HG03442 (cell line): ENCODE measurements at regions not wholly inside any gene's neighbourhood (a gene's known extent, or its start where the extent isn't known, plus 50 kb on each side); places are given as distances from the start of the nearest gene placed in this dataset.
A peak's percentile ranks its signal among the peaks of the same experiment; 100 is the strongest.

Experiments
- ATAC-seq: cut with Tn5 transposase; IDR thresholded peaks from one replicate; pipeline ENCODE4 v1.9.1; 2021; ENCODE audit warnings: mild to moderate bottlenecking, moderate library complexity; ENCODE audit not compliant: unreplicated experiment

DNA sequence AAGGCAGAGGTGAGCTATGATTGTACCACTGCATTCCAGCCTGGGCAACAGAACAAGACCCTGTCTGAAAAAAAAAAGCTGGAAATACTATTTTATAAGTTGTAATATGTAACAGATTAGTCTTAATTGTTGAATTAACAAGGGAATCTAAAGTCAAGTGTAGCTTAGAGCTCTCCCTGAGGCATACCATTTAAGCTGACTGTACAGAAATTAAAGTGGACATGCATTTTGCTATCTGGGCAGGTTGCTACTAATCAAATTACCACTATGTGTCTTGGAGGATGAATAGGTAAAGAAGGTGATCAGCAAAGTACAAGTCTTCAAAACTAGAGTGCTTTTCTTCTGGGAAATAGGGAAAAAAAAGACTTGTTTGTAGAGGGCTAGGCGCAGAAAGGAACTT is 205.3 kb upstream of the JADE1 start:
- ATAC-seq, result no peak

DNA sequence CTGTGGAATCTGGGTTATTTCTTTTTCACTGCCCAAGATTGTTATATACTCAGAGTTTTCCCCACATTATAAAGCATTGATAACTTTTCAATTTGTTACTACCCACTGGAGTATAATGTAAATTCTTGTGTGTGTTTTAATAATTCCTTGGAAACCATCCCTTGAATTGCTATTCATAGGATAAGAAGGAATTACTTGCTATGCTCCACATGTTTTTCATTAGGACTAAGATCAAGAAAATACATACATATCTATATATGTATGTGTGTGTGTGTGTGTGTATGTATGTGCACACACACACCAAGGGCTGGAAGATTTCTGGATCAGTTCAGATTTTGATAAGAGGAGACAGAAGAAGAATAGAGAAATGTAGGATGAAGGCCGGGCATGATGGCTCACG is 206.4 kb upstream of the JADE1 start:
- ATAC-seq, result no peak

DNA sequence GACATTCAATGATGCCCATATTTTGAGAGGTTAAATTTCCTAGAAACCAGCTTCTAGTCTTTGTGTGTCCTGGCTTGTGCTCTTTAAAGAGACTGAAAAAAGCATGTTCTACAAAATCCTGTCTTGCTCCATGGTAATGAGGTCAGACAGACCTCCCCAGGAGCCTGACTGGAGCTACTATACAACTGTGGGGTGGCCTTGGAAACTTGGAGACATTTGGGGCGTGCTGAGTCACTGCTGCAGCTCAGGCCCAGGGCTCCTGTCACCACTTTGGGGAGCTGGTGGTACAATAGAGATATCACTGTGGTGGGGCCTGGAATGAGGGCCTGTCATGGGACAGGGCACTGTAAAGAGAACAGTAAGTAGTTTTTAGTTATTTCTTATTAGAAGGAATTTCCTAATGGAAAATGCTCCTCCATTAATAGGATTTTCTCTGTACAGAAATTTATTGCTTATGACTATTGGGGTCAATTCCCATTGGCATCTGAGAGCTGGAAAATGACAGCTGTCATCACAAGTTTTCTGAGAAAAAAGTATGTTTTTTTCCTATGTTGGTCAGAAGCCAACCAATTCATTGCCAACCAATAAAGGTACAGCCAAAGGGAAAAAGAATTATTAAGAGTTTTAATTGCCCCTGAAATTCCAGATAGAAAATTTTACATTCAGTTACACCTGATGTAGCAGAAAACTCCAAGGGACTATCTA is 207.4 kb upstream of the JADE1 start:
- ATAC-seq, result no peak

DNA sequence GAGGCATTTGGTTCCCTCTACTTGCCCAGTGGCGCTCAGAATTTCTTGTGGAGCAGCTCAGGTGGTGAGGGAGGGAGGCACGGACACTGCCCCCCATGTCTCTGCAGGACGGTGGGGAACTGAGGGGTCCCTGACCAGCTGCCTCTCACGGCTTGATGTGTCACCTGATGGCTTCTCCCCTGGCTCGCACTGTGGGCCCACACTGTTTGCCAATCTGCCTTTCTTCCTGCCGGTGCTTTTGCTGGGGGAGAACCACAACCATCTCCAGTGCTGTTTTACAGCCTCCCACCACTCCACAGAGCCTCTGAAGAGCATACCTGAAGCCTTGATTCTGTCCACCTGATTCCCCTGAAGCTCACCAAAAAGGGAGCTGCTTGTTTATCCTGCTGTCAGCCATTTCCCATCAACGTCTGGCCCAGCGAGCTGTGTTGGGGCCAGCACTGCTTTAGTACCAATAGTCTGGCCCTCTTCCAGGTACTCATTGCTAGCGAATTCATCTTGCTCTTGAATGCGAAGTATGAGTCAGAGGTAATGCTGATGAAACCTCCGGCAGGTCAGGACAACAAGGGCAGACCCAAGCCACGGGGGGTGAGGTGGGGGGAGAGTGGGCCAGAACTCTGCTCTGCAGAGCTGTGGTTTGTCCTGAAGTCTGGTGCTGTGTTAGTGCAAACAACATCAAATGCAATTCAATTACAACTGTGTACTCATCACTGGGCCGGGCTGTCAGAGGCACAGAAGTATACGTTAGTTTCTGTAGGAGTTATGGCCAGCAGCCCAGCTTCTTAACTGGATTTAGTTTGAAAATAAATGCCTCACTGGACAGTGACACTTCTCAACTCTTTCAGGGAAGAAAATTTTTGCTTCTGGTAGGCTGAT is 208.3 kb upstream of the JADE1 start:
- no peak for ATAC-seq

DNA sequence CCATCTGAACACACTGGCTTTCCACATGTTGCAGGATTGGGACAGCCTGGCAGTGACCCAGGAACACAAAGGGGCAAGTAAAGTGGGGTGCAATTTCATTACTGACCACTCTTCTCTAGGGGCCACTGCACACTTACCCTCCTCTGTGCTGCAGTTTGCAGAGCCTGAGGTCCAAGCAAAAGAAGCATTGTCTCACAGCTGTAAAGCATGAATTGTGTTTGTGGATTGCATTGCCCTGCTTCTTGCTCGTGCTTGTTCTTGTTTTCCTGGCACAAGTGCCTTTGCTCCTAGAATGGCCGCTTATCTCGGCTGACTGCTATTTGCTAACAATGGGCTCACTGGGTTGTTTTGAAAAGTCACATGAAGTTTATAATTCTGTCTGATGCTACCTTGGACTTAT is 209.1 kb upstream of the JADE1 start:
- ATAC-seq, result no peak

DNA sequence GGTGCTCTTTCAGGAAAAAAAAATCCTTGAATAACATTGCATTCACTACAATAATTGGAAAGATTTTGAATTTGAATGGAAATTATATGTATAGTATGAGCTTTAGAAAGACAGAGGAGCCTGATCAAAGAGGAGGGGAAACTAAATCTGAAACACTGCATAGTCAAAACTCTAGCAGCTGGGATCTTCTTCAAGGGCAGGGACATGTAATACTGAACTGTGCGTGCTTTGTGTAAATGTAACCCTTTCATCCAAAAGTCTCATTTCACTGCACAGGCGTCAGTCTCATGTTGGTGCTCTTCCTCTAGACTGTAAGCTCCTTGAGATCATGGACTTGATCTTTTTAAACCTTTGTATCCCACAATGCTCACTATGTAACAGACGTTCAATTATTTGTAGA is 212.0 kb upstream of the JADE1 start:
- no peak for ATAC-seq

DNA sequence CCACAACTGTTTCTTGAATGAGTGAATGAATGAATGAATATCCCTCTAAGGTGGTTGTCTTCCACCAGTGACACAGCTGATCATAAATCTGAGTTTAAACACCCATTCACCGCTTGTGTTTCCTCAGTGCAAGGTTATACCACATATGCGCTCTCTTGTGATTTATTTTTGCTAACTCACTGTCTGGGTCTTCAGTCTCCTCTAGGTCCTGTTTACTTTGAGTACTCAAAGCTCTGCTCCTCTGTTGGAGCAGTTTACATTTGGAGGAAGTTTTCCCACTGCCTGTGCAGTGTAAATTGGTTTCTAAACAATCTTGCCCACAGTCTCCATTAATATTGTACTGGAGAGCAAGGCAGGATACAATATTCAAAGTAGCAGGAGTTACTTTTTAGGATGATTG is 212.6 kb upstream of the JADE1 start:
- ATAC-seq, result no peak

DNA sequence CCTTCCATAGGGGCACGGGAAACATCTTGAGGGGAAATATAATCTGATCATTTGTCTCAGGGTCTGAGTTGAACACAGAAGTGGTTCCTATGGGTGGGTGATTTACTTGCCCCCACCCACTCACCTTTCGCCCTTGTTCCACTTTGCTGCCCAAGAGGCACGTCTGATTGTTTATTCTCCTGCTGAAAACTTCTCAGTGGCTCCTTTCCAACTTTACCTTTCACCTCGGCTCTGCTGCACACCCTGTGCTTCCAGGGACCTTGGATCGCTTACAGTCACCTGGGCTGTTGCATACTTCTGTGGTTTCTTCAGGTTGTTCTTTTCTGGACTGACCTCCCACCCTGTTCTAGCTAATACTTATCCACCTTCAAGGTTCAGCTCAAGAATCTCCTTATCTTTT is 213.4 kb upstream of the JADE1 start:
- no peak for ATAC-seq

DNA sequence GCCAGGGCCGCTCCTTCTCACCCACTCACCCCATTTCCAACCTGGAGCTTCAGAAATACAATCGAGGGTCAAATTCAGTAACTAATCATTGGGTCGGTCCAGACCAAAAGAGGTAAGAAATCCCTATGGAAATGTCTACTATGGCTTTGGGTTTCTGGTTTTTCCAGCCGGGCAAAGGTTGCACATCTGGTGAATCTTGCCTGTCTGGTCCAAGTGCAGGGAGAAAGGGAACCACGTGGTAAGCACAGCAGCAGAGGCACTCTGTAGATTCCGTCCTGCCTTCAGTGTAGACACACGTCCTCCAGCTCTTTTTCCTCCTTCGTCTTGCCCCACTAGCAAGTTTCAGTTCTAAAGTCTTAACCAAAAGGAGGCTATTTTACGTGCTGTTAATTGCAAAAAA is 218.0 kb upstream of the JADE1 start:
- ATAC-seq, result no peak

DNA sequence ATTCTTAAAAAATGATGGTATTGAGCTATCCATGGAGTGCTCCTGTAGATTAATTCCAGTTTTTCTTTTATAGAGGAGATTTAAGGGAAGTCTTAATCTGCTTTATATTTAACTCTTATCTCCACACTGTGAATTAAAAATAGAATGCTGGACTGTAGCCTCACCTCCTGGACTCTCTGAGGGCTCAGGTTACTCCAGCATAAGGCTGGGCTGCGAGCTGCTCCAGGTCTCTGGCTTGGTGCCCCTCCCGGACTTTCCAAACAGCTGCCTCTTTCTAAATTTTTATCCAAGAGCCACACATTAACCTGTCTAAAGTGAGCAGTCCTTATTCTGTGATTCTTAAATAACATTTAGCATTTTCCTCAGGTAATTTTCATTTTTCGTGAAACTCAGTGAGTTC is 218.7 kb upstream of the JADE1 start:
- ATAC-seq, result no peak

DNA sequence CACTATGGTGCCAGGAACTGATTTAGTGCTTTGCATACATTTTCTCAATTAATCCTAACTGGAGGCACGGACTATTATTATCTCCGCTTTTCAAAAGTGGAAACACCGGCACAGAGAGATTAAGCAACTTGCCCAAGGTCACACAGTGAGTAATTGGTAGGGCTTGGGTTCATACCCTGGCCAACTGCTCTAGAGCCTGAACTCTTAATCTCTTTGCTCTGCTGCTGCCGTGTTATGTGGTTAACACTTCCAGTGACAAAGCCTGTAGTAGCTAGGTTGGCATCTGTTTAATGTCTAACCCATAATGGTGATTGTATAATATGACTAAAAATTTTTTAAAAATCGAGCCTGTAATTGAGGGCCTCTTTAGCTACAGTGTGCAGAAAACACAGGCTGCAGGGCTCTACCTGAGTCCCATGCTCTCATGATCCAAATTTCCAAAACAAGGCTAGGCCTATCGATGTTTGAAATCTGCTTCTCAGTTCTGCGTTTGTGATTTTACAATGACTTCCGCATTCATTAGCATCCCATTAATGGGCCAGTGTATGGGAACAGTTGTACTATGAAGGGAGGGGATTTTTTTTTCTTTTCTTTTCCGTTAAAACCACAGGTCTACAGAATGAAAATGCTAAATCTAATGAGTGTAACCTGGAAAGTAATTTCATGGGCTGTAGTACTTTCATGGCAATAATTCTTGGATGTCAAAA is 219.3 kb upstream of the JADE1 start:
- ATAC-seq, result no peak

DNA sequence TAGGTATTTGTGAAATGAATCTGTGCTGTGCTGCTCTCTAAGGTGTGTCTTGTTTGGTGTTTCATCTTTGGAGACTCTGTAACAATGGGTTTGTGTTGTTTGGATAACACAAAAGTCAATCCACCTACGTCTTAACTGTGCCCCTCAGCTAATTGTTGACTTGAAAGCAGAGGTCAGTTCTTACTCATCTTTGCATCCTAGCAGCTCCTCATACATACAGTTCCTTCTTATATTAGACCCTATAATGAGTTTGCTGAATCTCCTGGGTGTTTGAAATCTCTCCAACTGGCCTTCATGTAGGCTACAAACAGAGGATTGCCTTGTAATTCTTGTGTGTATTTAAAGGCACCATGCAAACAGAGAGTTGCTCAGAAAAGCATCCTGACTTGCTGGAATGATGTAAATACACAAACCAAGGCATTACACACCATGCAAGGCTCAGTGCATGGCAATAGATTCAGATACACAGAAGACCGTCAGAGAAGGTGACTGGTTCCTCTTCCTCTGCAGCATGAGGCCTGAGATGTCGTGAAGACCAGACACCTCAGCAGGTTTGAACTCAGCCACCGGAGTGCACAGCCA is 220.0 kb upstream of the JADE1 start:
- ATAC-seq, result no peak

DNA sequence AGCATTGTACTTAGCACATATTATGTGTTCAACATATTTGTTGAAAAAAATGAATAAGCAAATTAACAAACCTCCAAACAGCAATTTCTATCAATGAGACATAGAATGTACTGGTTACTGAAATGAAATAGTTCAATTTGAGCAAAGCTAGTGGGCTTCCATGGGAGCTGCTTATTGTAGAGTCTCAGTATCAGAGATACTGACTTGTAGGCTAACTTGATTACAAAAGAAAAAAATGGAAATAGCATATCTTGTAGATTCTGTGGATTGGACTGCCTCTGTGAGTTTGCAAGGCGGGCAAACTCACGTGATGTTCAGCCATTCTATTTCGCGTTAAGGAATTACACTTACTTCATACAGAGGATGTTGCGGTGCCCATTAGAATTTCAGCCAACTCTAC is 222.1 kb upstream of the JADE1 start:
- no peak for ATAC-seq

DNA sequence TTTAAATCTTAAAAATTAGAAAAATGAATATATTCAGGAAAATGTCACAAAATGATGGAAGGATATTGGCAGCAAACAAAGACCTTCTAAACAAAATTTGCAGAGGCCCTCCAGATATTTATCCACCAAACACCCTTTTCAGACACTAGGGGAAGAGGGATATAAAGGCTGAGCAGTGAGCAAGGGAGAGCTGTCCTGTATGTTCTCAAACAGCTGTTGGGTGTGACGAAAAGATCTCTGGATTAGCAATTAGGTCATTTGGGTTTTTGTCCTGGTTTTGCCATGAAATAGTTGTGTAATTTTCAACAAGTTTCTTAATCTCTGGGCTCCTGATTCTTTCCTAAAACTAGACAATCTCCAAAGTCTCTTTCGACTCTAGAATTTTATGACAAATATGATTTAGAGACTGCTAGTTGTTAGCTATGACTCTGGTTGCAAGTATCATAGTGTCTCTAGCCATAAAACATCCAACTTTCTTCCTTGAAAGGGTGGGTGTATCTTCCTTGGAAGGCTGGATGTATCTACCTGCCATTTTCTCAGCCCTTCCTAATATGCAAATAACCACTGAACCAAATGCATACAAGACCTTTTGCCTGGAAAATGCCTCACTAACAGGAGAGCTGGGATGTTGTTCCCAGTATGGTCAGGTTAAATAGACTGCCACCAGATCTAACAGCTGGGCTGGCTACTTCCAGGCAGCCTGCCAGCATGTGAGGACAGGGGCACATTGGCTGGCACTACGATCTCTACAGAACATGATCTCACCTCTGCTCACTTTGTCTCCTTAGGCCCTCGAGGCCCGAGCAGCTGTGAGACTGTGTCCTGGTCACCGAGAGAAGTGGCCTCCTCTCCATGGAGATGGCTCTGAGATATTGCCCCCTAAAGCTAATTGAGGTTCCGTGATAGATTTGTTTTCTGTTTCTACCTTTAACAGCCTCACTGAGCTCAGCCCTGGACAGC is 225.5 kb upstream of the JADE1 start:
- no peak for ATAC-seq

DNA sequence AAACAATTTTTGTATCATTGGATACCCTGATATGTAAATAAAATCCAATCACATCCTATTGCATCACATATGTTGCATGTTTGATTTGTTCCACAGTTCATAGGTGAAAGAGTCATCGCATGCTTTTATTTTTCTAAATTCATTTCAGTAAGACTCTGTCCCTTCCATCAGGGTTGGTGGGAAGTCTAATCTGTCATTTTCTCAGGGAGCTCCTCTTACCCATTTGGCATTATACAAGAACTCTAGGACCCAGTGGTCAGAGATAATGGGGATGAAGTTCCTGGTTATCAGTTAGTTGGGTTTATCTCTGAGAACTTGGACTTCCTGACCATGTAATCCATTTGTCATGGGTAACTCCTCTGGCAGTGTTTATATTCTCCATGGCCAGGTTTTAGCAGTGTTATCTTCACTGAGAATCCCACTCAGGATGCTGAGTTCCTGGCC is 227.1 kb upstream of the JADE1 start:
- no peak for ATAC-seq

DNA sequence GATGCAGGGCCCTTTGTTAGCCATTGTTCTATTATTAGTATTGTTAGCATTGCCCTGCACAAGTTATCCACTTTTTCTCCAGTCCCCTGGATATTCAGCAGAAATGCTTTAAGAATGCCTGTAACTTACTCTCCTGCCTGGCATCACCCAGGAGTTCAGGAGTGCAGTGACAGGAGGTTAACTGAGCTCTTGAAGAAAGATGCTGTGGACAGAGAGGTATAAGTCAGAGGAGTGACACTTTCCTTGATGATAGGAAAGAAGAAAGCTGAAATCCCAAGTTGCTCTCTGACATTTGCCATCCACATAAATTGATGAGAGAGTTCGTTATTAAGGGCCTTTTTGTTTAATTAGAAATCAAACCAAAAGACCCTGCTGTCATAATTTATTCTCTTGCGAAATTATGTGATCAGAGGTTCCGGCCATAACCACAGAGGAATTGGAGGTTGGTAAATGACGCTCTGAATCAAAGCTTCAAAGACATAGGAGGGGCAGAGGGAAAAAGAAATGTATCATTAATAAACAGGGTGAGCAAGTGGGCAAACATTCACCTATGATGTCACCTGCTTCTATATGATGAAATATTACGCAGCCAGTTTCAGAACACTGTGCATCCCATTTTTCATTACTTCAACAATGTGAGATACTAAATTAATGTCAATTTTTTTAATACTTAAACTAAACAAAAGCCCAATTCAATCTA is 230.2 kb upstream of the JADE1 start:
- ATAC-seq, result no peak

DNA sequence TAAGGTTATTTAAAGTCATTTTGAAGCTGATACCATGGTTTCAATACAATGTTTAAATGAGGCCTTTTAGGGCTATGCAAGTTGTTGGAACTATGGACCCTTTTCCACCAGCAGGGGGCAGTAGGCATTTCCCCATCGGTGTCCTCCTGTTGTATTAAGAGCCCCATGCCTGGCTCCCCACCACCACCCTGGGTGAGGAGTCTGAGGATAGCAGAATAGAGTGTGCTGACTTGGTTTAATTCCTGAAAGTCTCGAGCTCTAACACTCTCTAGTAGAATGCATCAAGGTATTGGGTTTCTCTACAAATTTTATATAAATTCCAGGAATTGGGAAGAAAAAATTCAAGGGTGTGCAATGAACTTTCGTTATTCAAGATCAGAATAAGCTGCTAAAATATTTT is 234.8 kb upstream of the JADE1 start:
- ATAC-seq, result peak; percentile 91

DNA sequence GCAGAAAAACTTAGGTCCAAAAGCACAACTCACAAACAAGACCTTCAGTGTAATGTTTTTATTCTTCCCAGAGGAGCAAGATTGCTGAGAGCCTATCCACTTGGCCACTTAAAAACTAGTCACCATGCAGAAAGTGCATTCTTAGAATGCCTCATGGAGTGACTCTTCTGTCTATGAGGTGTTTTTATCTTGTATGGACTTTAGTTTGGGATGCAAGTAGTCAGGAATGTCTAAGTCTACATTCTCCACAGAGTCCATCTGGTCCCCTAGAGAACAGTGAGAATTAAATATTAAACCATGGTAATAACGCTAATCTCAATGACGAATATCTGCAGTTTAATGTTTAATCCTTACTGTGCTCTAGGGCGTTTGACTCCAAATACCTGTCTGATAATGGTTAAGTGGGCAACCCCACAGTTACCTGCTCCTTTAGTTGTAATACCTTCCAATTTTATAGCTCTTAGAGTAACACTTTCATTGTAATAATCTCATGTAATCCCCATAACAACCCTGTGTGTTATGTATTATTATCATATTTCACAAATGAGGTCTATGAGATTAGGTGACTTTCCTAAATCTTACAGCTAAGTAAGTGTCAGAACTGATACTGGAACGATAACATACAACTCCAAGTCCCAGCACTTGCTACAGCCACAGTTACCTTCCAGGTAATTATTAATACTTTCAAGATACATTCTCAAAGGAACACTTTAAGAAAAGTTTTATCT is 235.6 kb upstream of the JADE1 start:
- no peak for ATAC-seq

DNA sequence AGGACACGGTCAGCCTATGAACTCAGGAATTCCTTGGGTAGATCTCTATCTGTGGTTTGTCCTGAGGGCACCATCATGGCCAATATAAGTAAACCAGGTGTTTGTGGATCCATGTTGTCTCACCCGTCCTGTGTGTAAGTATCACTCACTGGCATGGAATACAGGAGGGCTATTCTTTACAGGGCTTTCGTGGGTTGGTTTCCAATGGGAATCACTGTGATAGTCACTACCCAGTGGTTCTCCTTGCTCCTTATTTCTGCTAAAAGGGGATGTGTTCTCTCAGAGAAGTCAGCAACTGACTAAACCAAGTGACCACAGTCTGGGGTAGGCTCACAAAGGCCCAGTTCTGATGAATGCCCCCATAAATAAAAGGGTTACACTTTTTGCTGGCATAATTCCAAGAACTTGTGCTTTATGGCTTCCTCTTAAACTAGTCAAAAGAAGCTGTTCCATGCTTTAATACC is 236.7 kb upstream of the JADE1 start:
- no peak for ATAC-seq
